ENCODE measurements at regions not wholly inside any gene's neighbourhood (a gene's known extent, or its start where the extent isn't known, plus 50 kb on each side); places are given as distances from the start of the nearest gene placed in this dataset.
"Not testable (repeated sequence)": the region's sequence is repeated elsewhere in the genome, so short reads cannot be mapped to it uniquely, and the experiment has no call there.

- no peak for TF ChIP-seq CTCF (IDR thresholded peaks at IDR 0.05; ENCODE audit: low read depth, low read length, missing control alignments)
- DNase-seq (ENCODE audit: low read depth): no peak
- H3K4me3 ChIP-seq (ENCODE audit: low read depth, low read length): no peak overlapping the region
Observed at GRCh38 chr18:6520901-6521300, 106.2 kb upstream of the L3MBTL4 start.

GRCh38 chr18:6521803-6522418, 107.2 kb upstream of the L3MBTL4 start:
- peak; percentile 26 for DNase-seq (ENCODE audit: low read depth)

GRCh38 chr18:6525604-6526003, 110.9 kb upstream of the L3MBTL4 start:
- no peak for TF ChIP-seq CTCF (IDR thresholded peaks at IDR 0.05; ENCODE audit: low read depth, low read length, missing control alignments)

More at GRCh38 chr18:6521803-6522418, 107.2 kb upstream of the L3MBTL4 start:
- TF ChIP-seq CTCF (IDR thresholded peaks at IDR 0.05; ENCODE audit: low read depth, low read length, missing control alignments): peak; percentile 99
- no peak overlapping the region for H3K4me3 ChIP-seq (ENCODE audit: low read depth, low read length)

GRCh38 chr18:6537475-6537874, 122.8 kb upstream of the L3MBTL4 start:
- no peak overlapping the region for H3K4me3 ChIP-seq (ENCODE audit: low read depth, low read length)
- DNase-seq (ENCODE audit: low read depth): no peak
- no peak for TF ChIP-seq CTCF (IDR thresholded peaks at IDR 0.05; ENCODE audit: low read depth, low read length, missing control alignments)

More at GRCh38 chr18:6525604-6526003, 110.9 kb upstream of the L3MBTL4 start:
- DNase-seq (ENCODE audit: low read depth): no peak
- no peak overlapping the region for H3K4me3 ChIP-seq (ENCODE audit: low read depth, low read length)

- DNase-seq (ENCODE audit: low read depth); H3K4me3 ChIP-seq (ENCODE audit: low read depth, low read length): not testable (repeated sequence)
Observed at GRCh38 chr18:6541131-6541679, 126.5 kb upstream of the L3MBTL4 start.

DNA sequence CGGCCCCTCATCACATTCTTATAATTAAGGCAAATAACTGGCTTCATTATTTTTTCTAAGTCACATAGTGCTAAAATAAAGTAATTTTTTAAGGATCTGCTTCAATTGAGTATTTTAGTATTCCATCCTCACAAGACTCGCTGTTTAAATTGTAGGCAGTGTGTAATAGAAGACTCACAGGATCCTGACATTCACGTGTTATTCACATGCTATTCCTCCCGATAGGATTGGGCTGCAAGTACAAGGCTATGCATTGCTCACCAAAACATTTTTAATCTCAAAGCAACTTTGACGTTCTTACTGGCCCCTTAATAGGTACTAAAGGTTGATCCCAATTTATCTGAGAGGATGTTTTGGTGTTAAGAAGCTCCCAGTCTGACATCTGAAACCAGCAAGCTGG, 127.6 kb upstream of the L3MBTL4 start:
- no peak overlapping the region for H3K4me3 ChIP-seq (ENCODE audit: low read depth, low read length)
- DNase-seq (ENCODE audit: low read depth): no peak
- TF ChIP-seq CTCF (IDR thresholded peaks at IDR 0.05; ENCODE audit: low read depth, low read length, missing control alignments): no peak

DNA sequence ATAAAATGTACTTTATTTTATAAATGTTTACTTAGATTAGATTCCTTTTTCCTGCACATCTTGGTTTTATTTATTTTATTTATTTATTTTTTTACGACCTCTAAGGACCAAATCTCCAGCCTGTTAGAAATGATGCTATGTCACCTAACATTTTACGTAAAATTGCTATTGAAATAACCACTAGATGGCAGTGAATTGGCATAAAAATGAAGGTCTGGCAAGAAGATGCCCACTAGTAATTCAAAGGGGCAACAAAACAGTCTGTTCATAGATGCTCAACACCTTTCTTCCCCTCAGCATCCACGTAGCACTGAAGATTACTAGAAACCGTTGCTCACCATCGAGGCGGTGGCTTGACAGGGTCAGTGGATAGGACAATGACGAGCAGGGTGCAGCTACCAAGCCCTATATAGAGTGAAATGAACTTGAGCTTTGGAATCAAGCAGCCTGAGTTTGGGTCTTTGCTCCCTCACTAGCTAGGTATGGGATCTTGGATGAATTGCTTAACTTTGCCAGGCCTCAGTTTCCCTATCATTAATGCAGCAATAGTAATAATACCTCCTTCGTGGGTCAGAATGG, 128.7 kb upstream of the L3MBTL4 start:
- peak; percentile 38 for TF ChIP-seq CTCF (IDR thresholded peaks at IDR 0.05; ENCODE audit: low read depth, low read length, missing control alignments)

More for the DNA sequence above, 128.7 kb upstream of the L3MBTL4 start:
- H3K4me3 ChIP-seq (ENCODE audit: low read depth, low read length): no peak overlapping the region
- DNase-seq (ENCODE audit: low read depth): no peak

Measured in GM12864 (cell line).